GM06990 (cell line): ENCODE measurements at regions not wholly inside any gene's neighbourhood (a gene's known extent, or its start where the extent isn't known, plus 50 kb on each side); places are given as distances from the start of the nearest gene placed in this dataset.

Source experiments
- DNase-seq: peaks from one replicate; pipeline ENCODE4 v3.0.0-alpha.2; 2011; ENCODE audit not compliant: insufficient read length; ENCODE audit errors: extremely low read depth
- H3K27me3 ChIP-seq: replicated peaks from 2 replicates; pipeline ENCODE4 v1.6.0; 2011; ENCODE audit warnings: low read length; ENCODE audit not compliant: control insufficient read depth, insufficient read depth
- H3K36me3 ChIP-seq: 2 replicates; pipeline ENCODE4 v1.5.1; 2011; ENCODE audit warnings: low read length; ENCODE audit not compliant: control insufficient read depth, insufficient read depth
- H3K4me3 ChIP-seq: replicated peaks from 2 replicates; pipeline ENCODE4 v1.5.1; 2011; ENCODE audit warnings: low read depth, mild to moderate bottlenecking, control low read depth, low read length
- TF ChIP-seq, protein P1 (sequence below): IDR thresholded peaks from 2 replicates; pipeline ENCODE4 v1.5.1; 2011; ENCODE audit warnings: low read length, control low read depth, mild to moderate bottlenecking, inconsistent platforms; ENCODE audit not compliant: insufficient read depth, poor library complexity, severe bottlenecking

DNA sequence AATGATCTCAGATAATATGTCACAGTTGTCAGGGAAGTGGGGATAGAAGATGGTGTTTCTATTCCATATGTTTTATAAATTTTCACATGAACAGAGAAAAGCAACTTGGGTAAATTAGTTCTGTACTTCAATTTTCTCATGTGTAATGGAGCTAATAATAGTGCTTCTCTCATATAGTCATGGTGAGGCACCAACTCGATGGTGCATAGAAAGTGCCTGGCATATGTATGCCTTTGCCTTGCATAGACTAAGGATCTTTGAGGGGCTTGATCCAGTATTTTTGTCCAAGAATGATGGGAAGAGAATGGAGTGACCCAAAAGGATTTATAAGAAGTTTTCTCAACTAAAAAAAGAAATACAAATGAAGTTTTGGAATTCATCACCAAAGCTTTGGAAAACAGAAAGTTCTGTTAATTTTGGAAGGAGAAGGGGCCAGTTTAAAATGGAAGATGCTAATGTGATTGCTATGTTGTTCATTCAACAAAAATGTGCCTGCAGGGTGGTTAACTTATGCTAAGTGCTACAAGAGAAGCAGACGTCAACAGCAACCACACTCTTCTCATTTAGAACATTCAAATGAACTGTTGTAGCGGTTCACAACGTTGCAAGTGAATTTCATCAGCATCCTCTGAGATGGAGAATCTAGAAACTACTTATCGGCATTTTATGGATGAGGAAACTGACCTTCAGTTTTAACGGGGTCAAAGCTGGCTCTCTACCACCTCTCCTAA, 86.1 kb downstream of the RTP4 start:
- TF ChIP-seq, protein P1, sequence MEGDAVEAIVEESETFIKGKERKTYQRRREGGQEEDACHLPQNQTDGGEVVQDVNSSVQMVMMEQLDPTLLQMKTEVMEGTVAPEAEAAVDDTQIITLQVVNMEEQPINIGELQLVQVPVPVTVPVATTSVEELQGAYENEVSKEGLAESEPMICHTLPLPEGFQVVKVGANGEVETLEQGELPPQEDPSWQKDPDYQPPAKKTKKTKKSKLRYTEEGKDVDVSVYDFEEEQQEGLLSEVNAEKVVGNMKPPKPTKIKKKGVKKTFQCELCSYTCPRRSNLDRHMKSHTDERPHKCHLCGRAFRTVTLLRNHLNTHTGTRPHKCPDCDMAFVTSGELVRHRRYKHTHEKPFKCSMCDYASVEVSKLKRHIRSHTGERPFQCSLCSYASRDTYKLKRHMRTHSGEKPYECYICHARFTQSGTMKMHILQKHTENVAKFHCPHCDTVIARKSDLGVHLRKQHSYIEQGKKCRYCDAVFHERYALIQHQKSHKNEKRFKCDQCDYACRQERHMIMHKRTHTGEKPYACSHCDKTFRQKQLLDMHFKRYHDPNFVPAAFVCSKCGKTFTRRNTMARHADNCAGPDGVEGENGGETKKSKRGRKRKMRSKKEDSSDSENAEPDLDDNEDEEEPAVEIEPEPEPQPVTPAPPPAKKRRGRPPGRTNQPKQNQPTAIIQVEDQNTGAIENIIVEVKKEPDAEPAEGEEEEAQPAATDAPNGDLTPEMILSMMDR, result no peak
- no peak for DNase-seq
- Histone ChIP-seq H3K4me3 (no peak overlapping the region), H3K27me3 (no peaks in the 10 kb centered on the region; the same call in 1 of the 2 replicates), H3K36me3 (no peaks in the 10 kb centered on the region)

DNA sequence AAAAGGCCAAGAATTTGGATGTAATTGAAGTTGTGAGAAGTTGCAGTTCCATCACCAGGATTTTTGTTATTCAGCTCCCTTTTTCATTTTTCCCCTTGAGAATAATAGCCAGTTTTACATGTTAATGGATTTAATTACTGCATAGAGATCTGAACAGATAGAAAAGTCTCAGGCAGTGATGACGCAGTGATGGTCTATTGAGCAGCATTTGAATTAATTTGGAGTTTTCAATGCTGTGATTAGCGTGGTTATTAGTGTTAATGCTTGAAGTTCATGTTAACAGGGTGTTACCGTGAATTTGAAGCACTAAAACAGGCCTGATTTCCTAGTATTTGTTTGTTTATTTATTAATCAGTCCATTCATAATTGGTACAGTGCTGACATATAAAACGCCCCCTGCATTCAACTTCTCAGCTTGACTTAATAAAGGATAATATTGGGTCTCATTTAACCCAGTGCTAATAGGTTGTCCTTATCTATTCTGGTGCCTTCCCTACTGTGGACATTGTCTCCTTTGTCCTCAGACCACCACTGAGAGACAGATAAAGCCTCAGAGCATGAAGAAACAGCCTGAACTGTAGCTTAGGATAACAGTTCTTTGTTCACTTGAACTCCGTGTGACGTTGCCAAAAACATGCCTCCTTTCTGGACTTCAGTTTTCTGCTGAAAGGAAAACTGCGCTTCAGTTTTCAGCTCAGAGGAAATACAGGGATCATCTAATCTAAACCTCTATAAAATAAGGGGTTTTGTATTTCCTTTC, 82.4 kb downstream of the RTP4 start:
- DNase-seq, result no peak
- H3K36me3 ChIP-seq, result no peaks in the 10 kb centered on the region
- TF ChIP-seq, protein P1, result no peak
- H3K27me3 ChIP-seq, result no peaks in the 10 kb centered on the region
- H3K4me3 ChIP-seq, result no peak overlapping the region

DNA sequence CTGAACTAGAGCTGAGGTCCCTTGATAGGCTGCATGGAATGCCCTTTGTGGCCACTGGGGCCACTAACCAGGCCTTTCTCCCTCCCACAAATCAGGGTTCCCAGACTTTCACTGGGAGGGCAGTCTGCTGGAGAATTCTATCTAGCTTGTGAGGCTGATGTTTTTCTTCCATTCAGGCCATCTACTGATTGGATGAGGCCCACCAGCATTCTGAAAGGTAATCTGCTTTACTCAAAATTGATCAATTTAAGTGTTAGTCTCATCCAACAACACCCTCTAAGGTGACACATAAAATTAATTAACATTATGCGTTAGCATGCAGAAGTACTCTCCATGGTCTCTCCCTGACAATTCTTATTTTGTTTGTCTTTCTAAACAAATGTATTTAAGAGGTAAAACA, 80.5 kb downstream of the RTP4 start:
- no peaks in the 10 kb centered on the region for H3K36me3 ChIP-seq
- TF ChIP-seq, protein P1, result no peak
- H3K4me3 ChIP-seq, result no peak overlapping the region
- DNase-seq, result no peak
- no peaks in the 10 kb centered on the region; the same call in 1 of the 2 replicates for H3K27me3 ChIP-seq

DNA sequence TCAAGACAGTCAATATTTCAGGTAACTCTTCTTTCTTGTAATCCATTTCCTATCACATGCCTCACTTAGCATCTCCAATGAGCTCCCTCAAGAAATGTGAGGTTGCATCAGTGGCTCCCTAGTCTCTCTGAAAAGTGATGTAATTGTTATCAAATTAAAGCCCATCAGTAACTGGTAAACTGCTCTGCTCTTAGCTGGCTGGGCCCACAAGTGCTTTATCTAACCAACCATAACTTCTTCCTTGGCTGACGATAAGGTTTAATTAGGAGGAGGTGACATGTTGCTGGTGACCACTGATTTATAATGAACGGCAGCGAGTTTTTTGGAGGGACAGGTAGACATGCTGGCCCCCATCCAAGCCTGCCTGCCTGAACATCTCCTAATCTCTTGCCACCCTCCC, 79.6 kb downstream of the RTP4 start:
- H3K36me3 ChIP-seq, result no peaks in the 10 kb centered on the region
- no peak overlapping the region for H3K4me3 ChIP-seq
- DNase-seq, result no peak
- TF ChIP-seq, protein P1, result no peak
- H3K27me3 ChIP-seq, result no peaks in the 10 kb centered on the region; the same call in 1 of the 2 replicates

DNA sequence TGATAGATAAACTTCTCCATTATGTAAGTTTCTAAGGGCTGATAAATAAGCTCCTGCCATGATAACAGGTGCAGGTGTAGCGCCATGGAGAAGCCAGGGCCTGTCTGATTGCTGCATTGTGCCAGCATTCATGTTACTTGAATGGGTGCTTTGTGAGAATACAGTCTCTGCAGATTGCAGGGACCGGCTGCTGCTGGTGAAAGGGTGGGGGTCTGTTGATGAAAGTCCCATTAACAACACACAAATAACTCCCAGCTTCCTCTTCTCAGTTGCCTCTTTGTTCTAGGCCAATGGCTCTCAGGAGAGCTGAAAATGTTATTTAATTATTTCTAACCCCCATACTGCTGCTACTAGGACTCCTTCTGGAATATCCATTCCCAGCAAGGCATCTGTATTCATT, 77.2 kb downstream of the RTP4 start:
- DNase-seq, result no peak
- H3K36me3 ChIP-seq, result no peaks in the 10 kb centered on the region
- TF ChIP-seq, protein P1, result no peak
- H3K4me3 ChIP-seq, result no peak overlapping the region
- no peaks in the 10 kb centered on the region; the same call in 1 of the 2 replicates for H3K27me3 ChIP-seq
